ENCODE measurements at regions not wholly inside any gene's neighbourhood (a gene's known extent, or its start where the extent isn't known, plus 50 kb on each side); places are given as distances from the start of the nearest gene placed in this dataset.

DNA sequence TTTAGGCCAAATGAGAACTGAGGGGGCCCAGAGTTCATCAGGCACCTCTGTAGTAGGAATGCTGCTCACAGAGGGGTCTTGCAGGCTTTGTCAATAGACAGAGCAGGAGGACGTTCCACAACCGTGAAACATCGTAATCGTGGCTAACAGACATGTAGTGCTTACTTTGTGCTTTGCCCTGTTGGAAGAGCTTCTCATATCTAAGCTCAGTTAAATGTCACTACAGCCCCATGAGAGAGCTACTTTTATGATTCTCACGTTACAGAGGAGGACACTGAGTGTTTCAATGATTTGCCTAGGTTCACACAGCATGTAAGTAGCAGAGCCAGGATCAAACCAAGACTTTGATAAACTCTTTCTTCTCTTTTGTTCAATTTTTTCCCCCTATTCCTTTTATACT, 136.6 kb downstream of the MYCN start:
- Histone ChIP-seq H3K27me3 (no peaks in the 10 kb centered on the region), H3K36me3 (no peaks in the 10 kb centered on the region), H3K27ac (no peak overlapping the region), H3K4me1 (no peaks in the 10 kb centered on the region), H3K4me3 (no peak overlapping the region), H3K9me3 (no peaks in the 10 kb centered on the region)
- DNase-seq (ENCODE audit: low spot score): no peak
- no peak for TF ChIP-seq CTCF (IDR thresholded peaks at IDR 0.05)

GRCh38 chr2:16075045-16076012, 135.0 kb downstream of the MYCN start:
- no peaks in the 10 kb centered on the region for H3K9me3 ChIP-seq
- H3K4me3 ChIP-seq: no peak overlapping the region
- no peaks in the 10 kb centered on the region for H3K27me3 ChIP-seq
- DNase-seq (ENCODE audit: low spot score): no peak
- no peaks in the 10 kb centered on the region for H3K36me3 ChIP-seq
- no peak overlapping the region for H3K27ac ChIP-seq
- H3K4me1 ChIP-seq: no peaks in the 10 kb centered on the region
- TF ChIP-seq CTCF (IDR thresholded peaks at IDR 0.05): no peak

DNA sequence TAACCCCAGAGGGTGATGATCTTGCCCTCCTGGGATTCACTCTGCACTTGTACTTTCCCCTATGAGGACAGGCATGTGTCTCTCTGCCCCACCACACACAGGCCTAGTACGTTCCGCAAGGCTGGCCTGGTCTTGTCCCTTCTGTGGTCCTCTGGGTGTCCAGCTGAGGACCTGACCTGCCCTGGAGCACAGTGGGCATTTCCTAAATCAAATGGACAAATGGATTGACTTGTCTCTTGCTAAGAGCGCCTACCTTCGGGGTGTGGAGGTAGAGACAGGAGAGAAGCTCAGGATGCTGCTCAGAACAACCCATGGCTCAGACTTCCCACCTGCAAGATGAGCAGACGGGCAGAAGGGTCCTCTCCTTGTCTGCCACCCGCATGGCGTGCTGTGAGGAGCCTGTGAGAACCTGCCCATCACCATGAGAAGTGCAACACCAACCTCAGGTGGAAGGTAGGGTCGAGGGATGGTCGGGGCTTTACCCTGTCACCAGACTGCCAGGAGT, 133.6 kb downstream of the MYCN start:
- Histone ChIP-seq H3K4me3 (no peak overlapping the region), H3K4me1 (no peaks in the 10 kb centered on the region), H3K9me3 (no peaks in the 10 kb centered on the region), H3K27ac (no peak overlapping the region), H3K27me3 (no peaks in the 10 kb centered on the region), H3K36me3 (no peaks in the 10 kb centered on the region)
- no peak for TF ChIP-seq CTCF (IDR thresholded peaks at IDR 0.05)
- no peak for DNase-seq (ENCODE audit: low spot score)

- Histone ChIP-seq H3K27ac (no peak overlapping the region), H3K9me3 (no peaks in the 10 kb centered on the region), H3K4me1 (no peaks in the 10 kb centered on the region), H3K4me3 (no peak overlapping the region), H3K36me3 (no peaks in the 10 kb centered on the region), H3K27me3 (no peaks in the 10 kb centered on the region)
- DNase-seq (ENCODE audit: low spot score): no peak
- no peak for TF ChIP-seq CTCF (IDR thresholded peaks at IDR 0.05)
Measured at GRCh38 chr2:16073471-16073870, 133.1 kb downstream of the MYCN start.

DNA sequence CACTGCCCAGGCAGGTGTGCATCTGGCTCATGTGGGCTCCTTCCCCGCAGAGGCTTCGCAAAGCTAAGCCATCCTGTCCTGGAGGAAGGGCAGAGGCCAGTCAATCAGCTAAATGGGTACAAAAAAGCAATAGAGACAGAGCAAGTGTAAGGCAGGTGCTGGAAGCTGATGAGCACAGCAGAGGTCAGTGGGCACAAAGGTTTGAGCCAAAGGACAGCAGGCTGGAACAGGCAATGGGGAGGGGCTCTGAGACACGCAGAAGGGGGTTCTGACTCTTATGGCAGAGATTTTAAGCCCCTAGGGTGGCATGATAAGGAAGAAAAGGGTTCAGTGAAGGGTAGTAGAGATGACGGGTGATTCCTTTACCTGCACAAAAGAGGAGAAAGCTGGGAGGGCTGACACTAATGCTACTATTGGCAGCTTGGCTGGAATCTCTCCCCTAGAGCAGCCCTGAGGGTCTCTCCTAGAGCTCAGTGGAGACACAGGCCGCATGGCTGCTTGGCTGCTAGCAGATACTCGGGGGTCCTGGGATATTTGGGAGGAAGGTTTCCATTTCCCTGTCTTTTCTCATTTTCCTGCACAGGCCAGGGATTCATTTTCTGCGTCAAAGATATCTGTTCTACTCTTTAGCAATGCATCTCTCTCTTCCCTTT, 132.4 kb downstream of the MYCN start:
- H3K4me1 ChIP-seq: no peaks in the 10 kb centered on the region
- no peak overlapping the region for H3K27ac ChIP-seq
- no peaks in the 10 kb centered on the region for H3K9me3 ChIP-seq
- no peak overlapping the region for H3K4me3 ChIP-seq
- H3K27me3 ChIP-seq: no peaks in the 10 kb centered on the region
- no peaks in the 10 kb centered on the region for H3K36me3 ChIP-seq
- no peak for DNase-seq (ENCODE audit: low spot score)
- no peak for TF ChIP-seq CTCF (IDR thresholded peaks at IDR 0.05)
